ENCODE measurements at regions not wholly inside any gene's neighbourhood (a gene's known extent, or its start where the extent isn't known, plus 50 kb on each side); places are given as distances from the start of the nearest gene placed in this dataset.

- H2AFZ ChIP-seq (ENCODE audit: low read length): no peak overlapping the region
- DNase-seq (ENCODE audit: insufficient read length, low spot score, missing footprints): no peak
- H3K36me3 ChIP-seq (ENCODE audit: insufficient read depth, low read length): no peaks in the 10 kb centered on the region
- no peak for TF ChIP-seq CTCF (IDR thresholded peaks at IDR 0.05; ENCODE audit: extremely low read depth, low read depth, low read length)
- H3K4me3 ChIP-seq (ENCODE audit: insufficient read depth, low read length): no peak overlapping the region
- no peaks in the 10 kb centered on the region for H3K27me3 ChIP-seq (ENCODE audit: insufficient read depth, low read length)
- H4K20me1 ChIP-seq (ENCODE audit: insufficient read depth, low read length): no peaks in the 10 kb centered on the region
- peak overlapping the region; percentile 5 for H3K27ac ChIP-seq (ENCODE audit: low read depth, low read length)
- H3K9me3 ChIP-seq (ENCODE audit: low read depth, low read length): no peaks in the 10 kb centered on the region
- H3K4me1 ChIP-seq (ENCODE audit: insufficient read depth, low read length): peaks cover 19% of the 10 kb centered on the region
- H3K79me2 ChIP-seq (ENCODE audit: insufficient read depth, low read length): no peaks in the 10 kb centered on the region
- H3K4me2 ChIP-seq (ENCODE audit: insufficient read depth, low read length): peak overlapping the region; percentile 20
Observed at GRCh38 chr10:33459602-33460001, 125.1 kb upstream of the NRP1 start.

GRCh38 chr10:33455029-33455428 lies 120.6 kb upstream of the NRP1 start:
- no peak overlapping the region for H3K4me2 ChIP-seq (ENCODE audit: insufficient read depth, low read length)
- DNase-seq (ENCODE audit: insufficient read length, low spot score, missing footprints): no peak
- H3K4me1 ChIP-seq (ENCODE audit: insufficient read depth, low read length): peaks cover 20% of the 10 kb centered on the region
- H3K9me3 ChIP-seq (ENCODE audit: low read depth, low read length): no peaks in the 10 kb centered on the region
- H2AFZ ChIP-seq (ENCODE audit: low read length): no peak overlapping the region
- H3K4me3 ChIP-seq (ENCODE audit: insufficient read depth, low read length): no peak overlapping the region
- TF ChIP-seq CTCF (IDR thresholded peaks at IDR 0.05; ENCODE audit: extremely low read depth, low read depth, low read length): no peak
- H3K79me2 ChIP-seq (ENCODE audit: insufficient read depth, low read length): no peaks in the 10 kb centered on the region
- no peaks in the 10 kb centered on the region for H3K27me3 ChIP-seq (ENCODE audit: insufficient read depth, low read length)
- H3K36me3 ChIP-seq (ENCODE audit: insufficient read depth, low read length): no peaks in the 10 kb centered on the region
- no peaks in the 10 kb centered on the region for H4K20me1 ChIP-seq (ENCODE audit: insufficient read depth, low read length)
- no peak overlapping the region for H3K27ac ChIP-seq (ENCODE audit: low read depth, low read length)

- H3K27me3 ChIP-seq (ENCODE audit: insufficient read depth, low read length): no peaks in the 10 kb centered on the region
- H3K36me3 ChIP-seq (ENCODE audit: insufficient read depth, low read length): no peaks in the 10 kb centered on the region
- peaks cover 15% of the 10 kb centered on the region for H3K4me1 ChIP-seq (ENCODE audit: insufficient read depth, low read length)
- no peak for TF ChIP-seq CTCF (IDR thresholded peaks at IDR 0.05; ENCODE audit: extremely low read depth, low read depth, low read length)
- H3K4me2 ChIP-seq (ENCODE audit: insufficient read depth, low read length): no peak overlapping the region
- no peak overlapping the region for H3K27ac ChIP-seq (ENCODE audit: low read depth, low read length)
- H3K4me3 ChIP-seq (ENCODE audit: insufficient read depth, low read length): no peak overlapping the region
- H3K9me3 ChIP-seq (ENCODE audit: low read depth, low read length): no peaks in the 10 kb centered on the region
- no peak for DNase-seq (ENCODE audit: insufficient read length, low spot score, missing footprints)
- H4K20me1 ChIP-seq (ENCODE audit: insufficient read depth, low read length): no peaks in the 10 kb centered on the region
- no peak overlapping the region for H2AFZ ChIP-seq (ENCODE audit: low read length)
- no peaks in the 10 kb centered on the region for H3K79me2 ChIP-seq (ENCODE audit: insufficient read depth, low read length)
Observed at GRCh38 chr10:33454554-33454953, 120.1 kb upstream of the NRP1 start.

- no peak for TF ChIP-seq CTCF (IDR thresholded peaks at IDR 0.05; ENCODE audit: extremely low read depth, low read depth, low read length)
- H3K36me3 ChIP-seq (ENCODE audit: insufficient read depth, low read length): no peaks in the 10 kb centered on the region
- no peak overlapping the region for H2AFZ ChIP-seq (ENCODE audit: low read length)
- H3K4me2 ChIP-seq (ENCODE audit: insufficient read depth, low read length): peak overlapping the region; percentile 49
- H3K4me1 ChIP-seq (ENCODE audit: insufficient read depth, low read length): peaks cover 13% of the 10 kb centered on the region
- peak overlapping the region; percentile 44 for H3K27ac ChIP-seq (ENCODE audit: low read depth, low read length)
- DNase-seq (ENCODE audit: insufficient read length, low spot score, missing footprints): peak; percentile 85
- H3K9me3 ChIP-seq (ENCODE audit: low read depth, low read length): no peaks in the 10 kb centered on the region
- H4K20me1 ChIP-seq (ENCODE audit: insufficient read depth, low read length): no peaks in the 10 kb centered on the region
- H3K27me3 ChIP-seq (ENCODE audit: insufficient read depth, low read length): no peaks in the 10 kb centered on the region
- no peak overlapping the region for H3K4me3 ChIP-seq (ENCODE audit: insufficient read depth, low read length)
- no peaks in the 10 kb centered on the region for H3K79me2 ChIP-seq (ENCODE audit: insufficient read depth, low read length)
Observed at GRCh38 chr10:33453081-33454025, 118.9 kb upstream of the NRP1 start.

Data from osteoblast (primary cell).